NCI-H526 treated with DMSO at 0.1 percent for 48 hours (cell line): ENCODE measurements at regions not wholly inside any gene's neighbourhood (a gene's known extent, or its start where the extent isn't known, plus 50 kb on each side); places are given as distances from the start of the nearest gene placed in this dataset.
"Not testable (repeated sequence)": the region's sequence is repeated elsewhere in the genome, so short reads cannot be mapped to it uniquely, and the experiment has no call there.

ENCODE experiments used
- DNase-seq: peaks from one replicate; lab custom pipeline; 2025; lab: John Stamatoyannopoulos, UW

DNA sequence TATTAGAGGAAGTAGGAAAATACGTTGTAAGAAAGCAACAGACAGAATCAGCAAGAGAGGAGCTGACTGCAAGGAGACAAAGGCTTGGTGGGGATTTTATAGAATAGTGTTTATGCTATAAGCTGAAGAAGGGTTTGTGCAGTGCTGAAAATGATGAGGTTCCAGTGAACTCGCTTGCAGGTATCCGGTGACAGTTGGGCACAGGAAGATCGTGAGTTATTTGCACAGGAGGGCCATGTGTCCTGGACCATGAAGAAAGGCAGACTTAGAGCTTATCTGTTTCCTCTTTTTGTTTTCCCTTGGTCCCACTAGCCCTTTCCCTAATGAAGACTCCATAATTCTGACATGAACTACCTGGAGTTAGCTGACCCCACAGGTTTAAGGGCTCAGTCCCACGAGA lies 61.4 kb downstream of the NXNL2 start:
- no peak for DNase-seq

DNA sequence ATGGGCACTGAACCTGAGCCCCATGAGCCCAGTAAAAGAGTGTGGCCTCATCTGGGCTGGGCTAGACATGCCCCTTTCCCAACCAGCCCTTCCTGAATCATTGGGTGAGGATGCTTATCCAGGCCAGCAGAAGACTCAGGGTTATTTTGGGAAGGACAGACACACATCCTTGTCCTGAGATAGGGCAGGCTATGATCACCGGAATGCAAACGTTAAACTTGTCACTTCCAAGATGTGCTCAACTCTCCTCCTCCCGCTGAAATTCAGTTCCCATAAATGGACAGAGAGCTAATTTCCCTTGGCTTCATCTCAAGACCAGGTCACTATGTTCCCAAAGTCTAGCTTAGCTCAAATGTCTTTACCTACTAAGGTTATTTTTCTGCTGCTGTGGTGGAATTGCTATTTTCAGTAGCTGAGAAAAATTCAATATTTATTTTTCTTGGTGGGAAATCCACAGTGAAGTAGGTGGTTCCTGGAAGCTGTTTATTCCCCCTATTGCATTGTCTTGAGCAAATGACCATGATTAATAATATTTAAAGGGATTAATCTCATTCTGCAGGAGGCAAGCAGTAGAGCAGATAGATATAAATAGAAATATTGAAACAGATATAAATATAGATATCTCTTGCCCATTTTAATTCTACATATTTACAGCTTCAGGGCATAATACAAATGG lies 70.0 kb downstream of the NXNL2 start:
- no peak for DNase-seq

GRCh38 chr9:88605512-88606362 lies 70.8 kb downstream of the NXNL2 start:
- DNase-seq = no peak

DNA sequence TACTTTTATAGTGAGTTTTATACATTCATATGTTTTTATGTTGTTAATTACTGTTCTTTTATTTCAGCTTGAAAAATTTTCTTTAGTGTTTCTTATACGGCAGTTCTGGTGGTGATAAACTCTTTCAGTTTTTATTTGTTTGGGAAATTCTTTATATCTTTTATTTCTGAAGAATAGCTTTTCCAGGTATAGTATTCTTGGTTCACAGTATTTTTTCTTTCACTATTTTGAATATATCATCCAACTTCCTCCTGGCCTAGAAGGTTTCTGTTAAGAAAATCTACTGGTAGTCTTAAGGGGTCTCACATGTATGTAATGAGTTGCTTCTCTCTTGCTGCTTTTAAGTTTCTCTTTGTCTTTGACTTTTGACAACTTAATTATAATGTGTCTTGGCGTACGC lies 79.4 kb downstream of the NXNL2 start:
- no peak for DNase-seq

DNA sequence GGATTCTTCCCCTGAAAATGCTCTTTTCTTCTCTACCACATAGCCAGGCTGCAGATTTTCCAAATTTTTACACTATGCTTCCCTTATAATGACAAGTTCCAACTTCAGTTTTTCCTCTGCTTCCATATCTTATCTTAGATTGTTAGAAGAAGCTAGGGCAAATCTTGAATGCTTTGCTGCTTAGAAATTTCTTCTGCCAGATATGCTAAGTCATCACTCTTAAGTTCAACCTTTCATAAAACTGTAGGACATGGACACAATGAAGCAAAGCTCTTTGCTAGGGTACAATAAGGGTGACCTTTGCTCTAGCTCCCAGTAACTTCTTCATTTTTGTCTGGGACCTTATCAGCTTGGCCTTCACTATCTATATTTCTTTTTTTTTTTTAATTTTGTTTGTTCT lies 88.7 kb downstream of the NXNL2 start:
- no peak for DNase-seq

GRCh38 chr9:88628114-88628513 lies 93.1 kb downstream of the NXNL2 start:
- no peak for DNase-seq

- no peak for DNase-seq
These were observed 93.8 kb downstream of the NXNL2 start for GRCh38 chr9:88628811-88629210.

GRCh38 chr9:88630574-88630973 lies 95.6 kb downstream of the NXNL2 start:
- not testable (repeated sequence) for DNase-seq

- DNase-seq = no peak
These were observed 100.2 kb downstream of the NXNL2 start for GRCh38 chr9:88635151-88635550.

GRCh38 chr9:88641456-88642240 lies 106.7 kb downstream of the NXNL2 start:
- DNase-seq = no peak

DNA sequence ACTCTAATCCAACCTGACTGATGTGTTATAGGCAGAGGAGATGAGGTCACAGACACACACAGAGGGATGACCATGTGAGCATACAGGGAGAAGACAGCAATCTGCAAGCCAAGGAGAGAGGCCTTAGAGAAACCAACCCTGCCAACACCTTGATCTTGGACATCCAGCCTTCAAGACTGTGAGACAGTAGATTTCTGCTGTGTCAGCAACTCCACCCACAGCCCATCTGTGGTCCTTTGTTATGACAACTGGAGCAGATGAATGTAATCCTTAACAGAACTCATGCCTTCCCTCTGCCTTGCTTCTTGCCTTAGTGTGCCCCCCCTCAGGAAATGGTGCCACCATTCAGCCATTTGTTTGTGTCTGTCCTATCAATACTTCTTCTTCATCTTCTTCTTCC lies 107.4 kb downstream of the NXNL2 start:
- DNase-seq = no peak

DNA sequence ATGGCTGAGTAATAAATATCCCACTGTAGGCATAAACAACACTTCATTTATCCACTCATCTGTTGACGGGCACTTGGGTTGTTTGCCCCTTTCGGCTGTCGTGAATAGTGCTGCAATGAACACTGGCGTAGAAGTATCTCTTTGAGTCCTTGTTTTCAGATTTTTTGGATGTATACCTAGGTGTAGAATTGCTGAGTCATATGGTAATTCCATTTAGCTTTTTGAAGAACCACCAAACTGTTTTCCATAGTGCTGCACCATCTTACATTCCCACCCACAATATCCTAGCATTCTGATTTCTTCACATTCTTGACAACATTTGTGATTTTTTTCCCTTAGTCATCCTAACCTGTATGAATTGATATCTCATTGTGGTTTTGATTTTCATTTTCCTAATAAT lies 109.0 kb downstream of the NXNL2 start:
- DNase-seq = no peak

- no peak for DNase-seq
These were observed 110.3 kb downstream of the NXNL2 start for GRCh38 chr9:88645172-88645878.

GRCh38 chr9:88645879-88646199 lies 110.9 kb downstream of the NXNL2 start:
- DNase-seq = no peak

- DNase-seq = no peak
These were observed 111.7 kb downstream of the NXNL2 start for GRCh38 chr9:88646539-88647300.

DNA sequence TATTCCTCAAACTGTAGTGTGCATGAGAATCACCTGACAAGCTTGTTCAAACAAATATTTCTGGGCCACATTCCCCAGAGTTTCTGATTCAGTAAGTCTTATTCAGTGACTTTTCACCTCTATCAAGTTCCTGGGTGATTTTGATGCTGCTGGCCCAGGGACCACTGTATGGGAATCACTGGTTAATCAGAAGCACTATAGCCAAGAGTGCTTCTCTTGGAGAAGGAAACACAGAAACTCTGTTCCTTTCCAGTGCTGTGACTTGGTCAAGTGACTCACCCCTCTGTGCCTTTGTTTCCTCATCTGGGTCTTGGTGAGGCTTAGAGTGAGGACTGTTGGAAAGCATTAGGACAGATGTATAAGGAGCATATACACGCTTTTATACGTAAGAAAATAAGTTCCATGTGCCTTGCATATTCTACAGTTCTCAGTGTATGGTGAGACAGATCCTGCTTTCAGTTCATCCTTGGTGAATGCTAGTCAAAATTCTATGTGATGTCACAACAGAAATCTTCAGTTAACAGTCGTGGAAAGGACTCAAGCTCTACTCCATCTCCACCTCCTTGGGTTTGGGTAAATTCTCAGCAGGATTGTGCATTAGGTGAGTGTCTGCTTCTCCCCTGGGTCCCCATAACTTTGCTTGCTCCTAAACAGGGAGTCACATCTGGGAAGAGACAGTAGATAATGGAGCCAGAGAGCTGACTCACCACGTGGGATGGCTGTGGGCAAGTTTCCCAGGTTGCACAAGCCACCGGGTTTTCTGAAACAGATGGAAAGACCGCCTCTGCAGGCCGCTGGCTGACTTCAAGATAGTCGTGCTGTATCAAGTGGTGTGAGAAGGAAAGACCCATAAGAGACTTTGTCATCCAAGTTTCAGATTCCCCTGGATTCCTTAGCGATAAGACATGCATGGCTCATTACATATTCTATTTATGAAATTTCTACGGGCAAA lies 117.0 kb downstream of the NXNL2 start:
- DNase-seq = no peak

GRCh38 chr9:88652876-88653275 lies 117.9 kb downstream of the NXNL2 start:
- DNase-seq = no peak

DNA sequence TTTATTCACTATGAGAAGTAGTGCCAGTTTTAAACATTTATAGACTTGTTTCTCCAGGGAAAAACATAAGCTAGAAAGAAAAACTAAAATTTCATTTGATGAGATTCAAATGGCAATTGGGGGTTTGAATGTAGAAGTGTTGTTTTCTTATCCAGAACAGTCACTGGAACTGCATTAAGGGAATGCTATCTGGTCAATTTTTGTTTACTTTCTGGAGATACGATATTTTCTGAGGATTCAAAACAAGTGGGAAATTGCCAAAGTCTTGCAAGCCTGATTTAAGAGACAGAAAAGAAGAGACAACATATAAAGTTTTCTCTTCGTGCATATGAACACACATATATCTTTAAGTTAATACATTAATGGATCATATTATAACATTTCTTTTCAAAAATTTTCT lies 118.4 kb downstream of the NXNL2 start:
- DNase-seq = no peak

DNA sequence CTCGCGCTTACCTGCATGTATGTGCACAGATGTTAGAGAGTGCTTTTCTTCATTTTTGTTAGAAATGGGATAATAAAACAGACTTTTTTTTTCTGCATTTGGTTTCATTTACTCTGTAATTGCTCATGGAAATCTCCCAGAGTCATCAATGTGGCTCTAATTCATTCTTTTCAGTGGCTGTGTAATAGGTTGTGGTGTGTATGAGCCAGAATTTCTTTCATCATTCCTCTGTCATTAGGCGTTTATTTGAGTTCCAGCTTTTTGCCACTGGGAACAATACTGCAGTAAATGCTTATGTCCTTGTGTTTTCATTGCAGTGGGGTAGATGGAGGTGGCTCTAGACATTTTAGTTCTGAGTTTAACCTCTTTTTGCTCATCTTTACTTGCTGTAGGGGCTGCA lies 118.9 kb downstream of the NXNL2 start:
- DNase-seq = no peak

GRCh38 chr9:88657893-88658292 lies 122.9 kb downstream of the NXNL2 start:
- DNase-seq = no peak
